ENCODE measurements at regions not wholly inside any gene's neighbourhood (a gene's known extent, or its start where the extent isn't known, plus 50 kb on each side); places are given as distances from the start of the nearest gene placed in this dataset.

GRCh38 chrY:3041985-3042384 is 106.8 kb downstream of the ZFY start:
- Histone ChIP-seq H3K4me1 (ENCODE audit: control insufficient read depth in 1 of 2, insufficient read depth in 2 of 2, low read length in 2 of 2) (no peaks in the 10 kb centered on the region), H3K36me3 (ENCODE audit: control insufficient read depth in 1 of 2, insufficient read depth in 2 of 2, low read length in 2 of 2) (no peaks in the 10 kb centered on the region), H3K27ac (ENCODE audit: low read depth, low read length) (no peak overlapping the region), H4K20me1 (ENCODE audit: insufficient read depth) (no peaks in the 10 kb centered on the region), H2AFZ (ENCODE audit: low read depth, low read length, poor library complexity, severe bottlenecking) (no peak overlapping the region), H3K9me3 (ENCODE audit: control insufficient read depth in 1 of 2, insufficient read depth in 1 of 2, low read depth in 1 of 2, low read length in 2 of 2) (no peaks in the 10 kb centered on the region), H3K4me3 (replicated peaks in 1 of 2; ENCODE audit: low read depth in 1 of 2, low read length in 2 of 2) (no peak overlapping the region), H3K4me2 (ENCODE audit: low read length) (no peak overlapping the region), H3K9ac (ENCODE audit: low read length) (no peak overlapping the region), H3K79me2 (ENCODE audit: insufficient read depth, low read length) (no peaks in the 10 kb centered on the region), H3K9me2 (ENCODE audit: insufficient read depth) (no peaks in the 10 kb centered on the region), H3K27me3 (ENCODE audit: insufficient read depth, low read length) (no peaks in the 10 kb centered on the region)
- DNase-seq (ENCODE audit: low read depth, low spot score) (no peak), ATAC-seq (no peak)
- RAD21 ChIA-PET (ENCODE audit: low non-redundant PET in 1 of 2, low total read pairs in 2 of 2, uncharacterized antibody in 2 of 2, unreplicated experiment in 2 of 2) = no interaction called here
- TF ChIP-seq SP1 (IDR thresholded peaks at IDR 0.05; ENCODE audit: low read depth) (no peak), SRF (IDR thresholded peaks at IDR 0.05; ENCODE audit: low read depth) (no peak), RAD21 (IDR thresholded peaks at IDR 0.05; ENCODE audit: low read depth) (no peak), ZNF274 (IDR thresholded peaks at IDR 0.05; ENCODE audit: low read depth, low read length) (no peak), ZBTB33 (IDR thresholded peaks at IDR 0.05; ENCODE audit: extremely low read depth, insufficient replicate concordance, low read length) (no peak), EZH2 (IDR thresholded peaks at IDR 0.05) (no peak), SIN3A (IDR thresholded peaks at IDR 0.05; ENCODE audit: low read depth) (no peak), POLR2AphosphoS5 (IDR thresholded peaks at IDR 0.05; ENCODE audit: low read depth, low read length) (no peak), JUND (IDR thresholded peaks at IDR 0.05) (no peak), CEBPB (IDR thresholded peaks at IDR 0.05; ENCODE audit: low read depth) (no peak), YY1 (IDR thresholded peaks at IDR 0.05; ENCODE audit: extremely low read depth, insufficient replicate concordance, low read depth, low read length) (no peak), EZH2phosphoT487 (IDR thresholded peaks at IDR 0.05; ENCODE audit: borderline replicate concordance) (no peak)
- TF ChIP-seq, protein P1, sequence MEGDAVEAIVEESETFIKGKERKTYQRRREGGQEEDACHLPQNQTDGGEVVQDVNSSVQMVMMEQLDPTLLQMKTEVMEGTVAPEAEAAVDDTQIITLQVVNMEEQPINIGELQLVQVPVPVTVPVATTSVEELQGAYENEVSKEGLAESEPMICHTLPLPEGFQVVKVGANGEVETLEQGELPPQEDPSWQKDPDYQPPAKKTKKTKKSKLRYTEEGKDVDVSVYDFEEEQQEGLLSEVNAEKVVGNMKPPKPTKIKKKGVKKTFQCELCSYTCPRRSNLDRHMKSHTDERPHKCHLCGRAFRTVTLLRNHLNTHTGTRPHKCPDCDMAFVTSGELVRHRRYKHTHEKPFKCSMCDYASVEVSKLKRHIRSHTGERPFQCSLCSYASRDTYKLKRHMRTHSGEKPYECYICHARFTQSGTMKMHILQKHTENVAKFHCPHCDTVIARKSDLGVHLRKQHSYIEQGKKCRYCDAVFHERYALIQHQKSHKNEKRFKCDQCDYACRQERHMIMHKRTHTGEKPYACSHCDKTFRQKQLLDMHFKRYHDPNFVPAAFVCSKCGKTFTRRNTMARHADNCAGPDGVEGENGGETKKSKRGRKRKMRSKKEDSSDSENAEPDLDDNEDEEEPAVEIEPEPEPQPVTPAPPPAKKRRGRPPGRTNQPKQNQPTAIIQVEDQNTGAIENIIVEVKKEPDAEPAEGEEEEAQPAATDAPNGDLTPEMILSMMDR (IDR thresholded peaks at IDR 0.05 in 2 of 3, conservative IDR thresholded peaks at IDR 0.05 in 1 of 3; ENCODE audit: borderline replicate concordance in 1 of 3, insufficient read depth in 1 of 3, low read depth in 2 of 3, low read length in 2 of 3) = no peak
- TF ChIP-seq, protein P2, sequence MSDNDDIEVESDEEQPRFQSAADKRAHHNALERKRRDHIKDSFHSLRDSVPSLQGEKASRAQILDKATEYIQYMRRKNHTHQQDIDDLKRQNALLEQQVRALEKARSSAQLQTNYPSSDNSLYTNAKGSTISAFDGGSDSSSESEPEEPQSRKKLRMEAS (IDR thresholded peaks at IDR 0.05) = no peak
- no TSS peak for BruUV-seq (replicated peaks)
- POLR2A ChIA-PET = no interaction called here
- intact Hi-C loops (cut with micrococcal nuclease) = no loop called here
- CTCF ChIA-PET = no interaction called here
